ENCODE measurements at regions not wholly inside any gene's neighbourhood (a gene's known extent, or its start where the extent isn't known, plus 50 kb on each side); places are given as distances from the start of the nearest gene placed in this dataset.

DNA sequence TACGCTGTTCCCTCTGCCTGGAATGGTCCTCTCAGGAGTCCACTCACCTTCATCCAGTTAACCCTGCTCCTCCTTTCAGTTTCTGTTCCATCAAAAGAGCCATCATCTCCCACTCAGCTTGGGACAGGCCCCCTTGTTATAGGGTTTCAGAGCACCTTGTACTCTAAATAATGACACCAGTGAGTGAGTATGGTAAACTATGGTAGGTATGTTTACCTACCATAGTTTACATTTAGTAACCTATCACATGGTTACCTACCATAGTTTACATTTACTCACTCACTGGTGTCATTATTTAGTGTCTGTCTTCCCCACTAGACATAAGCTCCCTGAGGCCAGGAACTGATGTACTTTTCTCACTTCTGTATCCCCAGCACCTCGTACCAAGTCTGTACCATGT is 130.2 kb upstream of the SESN3 start:
- no peak overlapping the region for H3K4me2 ChIP-seq

DNA sequence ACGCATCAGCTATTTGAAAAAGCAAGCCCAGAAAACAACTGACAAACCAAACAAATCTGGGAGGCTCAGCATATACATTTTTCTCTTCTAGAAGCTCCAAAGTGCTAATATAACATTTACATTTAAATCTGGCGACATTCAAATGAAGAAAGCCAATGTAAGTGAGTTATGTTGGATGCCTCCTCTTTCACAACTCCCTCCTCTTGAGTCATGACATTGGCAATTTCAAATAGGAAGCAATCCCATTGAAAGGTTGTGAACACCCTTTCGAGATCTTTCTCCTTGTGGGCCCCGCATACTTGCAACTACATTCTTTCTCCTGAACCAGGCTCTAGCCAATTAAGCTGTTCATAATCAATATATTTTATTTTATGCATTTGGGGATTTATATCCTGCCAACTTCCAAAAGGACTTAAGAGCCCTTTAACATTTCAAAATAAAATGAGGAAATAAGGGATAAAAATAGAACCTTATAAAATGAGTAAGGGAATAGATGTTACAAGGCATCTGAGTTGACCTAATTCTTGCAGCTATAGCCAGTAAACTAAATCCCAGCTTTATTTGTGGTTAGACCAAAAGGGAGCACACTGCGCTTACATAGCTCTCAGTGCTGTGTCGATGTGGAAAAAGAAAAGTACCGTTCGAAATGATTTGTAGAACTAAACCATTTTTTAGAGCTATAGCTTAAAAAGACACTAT is 129.5 kb upstream of the SESN3 start:
- DNase-seq (ENCODE audit: low spot score), result no peak
- H3K79me2 ChIP-seq, result no peaks in the 10 kb centered on the region
- H3K4me3 ChIP-seq, result no peak overlapping the region
- TF ChIP-seq, protein P1, sequence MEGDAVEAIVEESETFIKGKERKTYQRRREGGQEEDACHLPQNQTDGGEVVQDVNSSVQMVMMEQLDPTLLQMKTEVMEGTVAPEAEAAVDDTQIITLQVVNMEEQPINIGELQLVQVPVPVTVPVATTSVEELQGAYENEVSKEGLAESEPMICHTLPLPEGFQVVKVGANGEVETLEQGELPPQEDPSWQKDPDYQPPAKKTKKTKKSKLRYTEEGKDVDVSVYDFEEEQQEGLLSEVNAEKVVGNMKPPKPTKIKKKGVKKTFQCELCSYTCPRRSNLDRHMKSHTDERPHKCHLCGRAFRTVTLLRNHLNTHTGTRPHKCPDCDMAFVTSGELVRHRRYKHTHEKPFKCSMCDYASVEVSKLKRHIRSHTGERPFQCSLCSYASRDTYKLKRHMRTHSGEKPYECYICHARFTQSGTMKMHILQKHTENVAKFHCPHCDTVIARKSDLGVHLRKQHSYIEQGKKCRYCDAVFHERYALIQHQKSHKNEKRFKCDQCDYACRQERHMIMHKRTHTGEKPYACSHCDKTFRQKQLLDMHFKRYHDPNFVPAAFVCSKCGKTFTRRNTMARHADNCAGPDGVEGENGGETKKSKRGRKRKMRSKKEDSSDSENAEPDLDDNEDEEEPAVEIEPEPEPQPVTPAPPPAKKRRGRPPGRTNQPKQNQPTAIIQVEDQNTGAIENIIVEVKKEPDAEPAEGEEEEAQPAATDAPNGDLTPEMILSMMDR (IDR thresholded peaks at IDR 0.05; ENCODE audit: poor library complexity), result no peak
- TF ChIP-seq EZH2phosphoT487 (IDR thresholded peaks at IDR 0.05; ENCODE audit: low read depth, severe bottlenecking, unreplicated experiment) (no peak), EZH2 (IDR thresholded peaks at IDR 0.05; ENCODE audit: borderline replicate concordance) (no peak)
- H3K4me2 ChIP-seq, result no peak overlapping the region
- H3K9me3 ChIP-seq (ENCODE audit: low read depth), result no peaks in the 10 kb centered on the region
- H3K27ac ChIP-seq, result no peak overlapping the region
- no peaks in the 10 kb centered on the region for H3K36me3 ChIP-seq (replicated peaks; ENCODE audit: insufficient read depth, low read depth)
- 82% methylated on average over 8 of the region's 8 CpGs for WGBS (ENCODE audit: low lambda C conversion rate, missing lambda C conversion rate)
- no peaks in the 10 kb centered on the region for H3K27me3 ChIP-seq
- H4K20me1 ChIP-seq (ENCODE audit: insufficient read depth, poor library complexity, severe bottlenecking), result no peaks in the 10 kb centered on the region
- no peak overlapping the region for H2AFZ ChIP-seq
- H3K9me2 ChIP-seq (replicated peaks; ENCODE audit: insufficient read depth), result no peaks in the 10 kb centered on the region
- H3K4me1 ChIP-seq (ENCODE audit: insufficient read depth), result peaks cover 33% of the 10 kb centered on the region

More for the DNA sequence above, 130.2 kb upstream of the SESN3 start:
- Histone ChIP-seq H3K36me3 (replicated peaks; ENCODE audit: insufficient read depth, low read depth) (no peaks in the 10 kb centered on the region), H3K9me3 (ENCODE audit: low read depth) (no peaks in the 10 kb centered on the region), H3K27me3 (no peaks in the 10 kb centered on the region), H3K4me3 (no peak overlapping the region), H3K4me1 (ENCODE audit: insufficient read depth) (peaks cover 33% of the 10 kb centered on the region), H3K9me2 (replicated peaks; ENCODE audit: insufficient read depth) (no peaks in the 10 kb centered on the region), H3K27ac (no peak overlapping the region), H3K79me2 (no peaks in the 10 kb centered on the region), H2AFZ (no peak overlapping the region), H4K20me1 (ENCODE audit: insufficient read depth, poor library complexity, severe bottlenecking) (no peaks in the 10 kb centered on the region)
- TF ChIP-seq, protein P1 (IDR thresholded peaks at IDR 0.05; ENCODE audit: poor library complexity), result no peak
- TF ChIP-seq EZH2 (IDR thresholded peaks at IDR 0.05; ENCODE audit: borderline replicate concordance), result no peak
- TF ChIP-seq EZH2phosphoT487 (IDR thresholded peaks at IDR 0.05; ENCODE audit: low read depth, severe bottlenecking, unreplicated experiment), result no peak
- no peak for DNase-seq (ENCODE audit: low spot score)
- WGBS (ENCODE audit: low lambda C conversion rate, missing lambda C conversion rate), result 96% methylated on average over 2 of the region's 2 CpGs

DNA sequence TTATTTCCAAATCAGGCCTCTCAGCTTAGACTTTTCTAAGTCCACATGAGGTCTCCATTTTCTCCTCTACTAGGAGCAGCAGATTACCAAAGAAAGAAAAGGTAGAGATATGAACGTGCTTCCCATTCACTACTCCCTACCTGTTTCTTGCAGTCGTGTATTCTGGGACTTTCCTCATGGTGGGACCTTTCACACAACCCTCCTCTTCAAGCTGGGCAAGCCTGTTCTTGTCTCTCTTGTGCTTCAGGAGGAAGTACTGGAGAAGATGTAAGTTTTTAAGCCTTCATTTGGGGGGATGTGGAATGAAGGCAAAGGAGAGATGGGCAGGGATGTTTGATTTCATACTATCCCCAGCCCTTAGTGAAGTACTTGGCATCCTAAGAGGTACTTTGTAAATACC is 128.8 kb upstream of the SESN3 start:
- no peak for DNase-seq (ENCODE audit: low spot score)
- Histone ChIP-seq H3K4me2 (no peak overlapping the region), H3K79me2 (no peaks in the 10 kb centered on the region), H3K4me3 (no peak overlapping the region), H4K20me1 (ENCODE audit: insufficient read depth, poor library complexity, severe bottlenecking) (no peaks in the 10 kb centered on the region), H3K36me3 (replicated peaks; ENCODE audit: insufficient read depth, low read depth) (no peaks in the 10 kb centered on the region), H3K27me3 (no peaks in the 10 kb centered on the region), H3K9me2 (replicated peaks; ENCODE audit: insufficient read depth) (no peaks in the 10 kb centered on the region), H3K4me1 (ENCODE audit: insufficient read depth) (peaks cover 28% of the 10 kb centered on the region), H3K27ac (peak overlapping the region; percentile 64), H3K9me3 (ENCODE audit: low read depth) (no peaks in the 10 kb centered on the region), H2AFZ (no peak overlapping the region)
- WGBS (ENCODE audit: low lambda C conversion rate, missing lambda C conversion rate), result 83% methylated on average over 2 of the region's 2 CpGs
- no peak for TF ChIP-seq EZH2 (IDR thresholded peaks at IDR 0.05; ENCODE audit: borderline replicate concordance)
- TF ChIP-seq, protein P1 (IDR thresholded peaks at IDR 0.05; ENCODE audit: poor library complexity), result no peak
- TF ChIP-seq EZH2phosphoT487 (IDR thresholded peaks at IDR 0.05; ENCODE audit: low read depth, severe bottlenecking, unreplicated experiment), result no peak
